Ecto neural progenitor cell (in vitro differentiated cells): ENCODE measurements at regions not wholly inside any gene's neighbourhood (a gene's known extent, or its start where the extent isn't known, plus 50 kb on each side); places are given as distances from the start of the nearest gene placed in this dataset.
"Not testable (repeated sequence)": the region's sequence is repeated elsewhere in the genome, so short reads cannot be mapped to it uniquely, and the experiment has no call there.

Experiments used
- DNase-seq: peaks from one replicate; pipeline ENCODE4 v3.0.0-alpha.2; 2018; ENCODE audit warnings: low spot score

DNA sequence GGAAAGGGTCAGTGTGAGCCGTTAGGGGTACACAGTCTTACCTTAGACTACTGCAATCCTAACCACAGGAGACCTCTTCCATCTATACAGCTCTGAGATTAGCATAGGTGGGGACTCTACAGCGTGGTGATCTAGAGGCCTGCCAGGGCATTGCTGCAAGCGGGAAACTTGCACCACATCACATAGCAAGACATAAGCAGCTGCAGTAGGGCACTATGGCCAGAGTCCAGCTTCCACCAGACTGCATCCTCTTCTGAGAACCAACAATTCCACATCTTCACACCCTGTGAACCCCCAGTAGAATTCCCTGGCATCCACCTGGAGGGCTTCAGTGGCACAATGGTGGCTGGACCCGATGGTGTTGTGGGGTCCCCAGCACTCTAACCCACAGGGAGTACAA is 1564.3 kb upstream of the PRR20A start:
- DNase-seq: no peak

DNA sequence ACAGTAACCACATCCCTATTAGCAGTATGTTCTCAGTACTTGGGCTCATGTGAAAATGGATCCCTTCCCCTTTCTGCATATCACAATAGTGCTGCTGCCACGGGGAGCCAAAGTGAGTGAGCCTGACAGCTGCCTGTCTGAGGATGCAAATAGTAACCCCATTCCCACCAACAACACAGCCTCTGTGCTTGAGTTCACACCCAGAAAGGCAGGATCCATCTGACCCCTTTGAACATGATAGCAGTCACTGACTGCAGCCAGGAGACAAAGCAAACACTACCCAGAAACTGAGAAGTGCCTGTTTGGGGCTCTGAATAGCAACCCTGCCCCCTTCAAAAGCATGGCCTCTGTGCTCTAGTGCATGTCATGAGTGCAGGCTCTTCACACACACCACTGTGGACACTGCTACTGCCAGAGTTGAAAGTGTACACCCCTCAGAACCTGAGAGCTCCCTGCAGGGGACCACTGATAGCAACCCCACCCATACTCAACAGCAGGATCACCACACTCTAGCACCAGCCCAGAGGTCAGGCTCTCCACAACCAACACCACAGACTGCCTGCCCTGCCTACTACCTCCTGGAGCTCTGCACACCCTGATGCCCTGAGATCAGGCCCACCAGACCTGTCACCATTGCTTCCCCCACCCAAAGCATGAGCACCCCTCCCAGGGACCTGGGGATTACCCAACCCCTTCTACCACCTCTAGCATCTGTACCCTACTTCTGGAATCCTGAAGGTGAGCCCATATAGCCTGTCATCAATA is 1563.5 kb upstream of the PRR20A start:
- no peak for DNase-seq

DNA sequence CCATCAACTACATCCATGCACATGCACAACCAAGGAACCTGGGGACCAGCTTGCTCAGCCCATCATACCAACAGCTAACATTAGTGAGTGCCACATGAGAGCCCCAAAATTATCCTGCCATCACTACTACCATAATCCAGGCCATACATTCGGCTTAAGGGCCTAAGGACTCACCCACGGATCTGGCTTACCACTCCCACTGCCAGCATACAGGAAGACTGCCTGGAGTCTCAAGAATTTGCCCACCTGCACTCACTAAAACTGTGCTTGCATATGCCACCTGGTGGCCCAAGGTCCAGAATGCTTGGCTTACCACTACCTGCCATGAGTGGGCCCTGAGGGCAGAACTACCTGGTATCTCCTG is 1562.9 kb upstream of the PRR20A start:
- DNase-seq: no peak

GRCh38 chr13:55582294-55582693 is 1558.4 kb upstream of the PRR20A start:
- DNase-seq: not testable (repeated sequence)

GRCh38 chr13:55583953-55584593 is 1556.6 kb upstream of the PRR20A start:
- no peak for DNase-seq

- no peak for DNase-seq
Observed at GRCh38 chr13:55602784-55603183, 1537.9 kb upstream of the PRR20A start.

DNA sequence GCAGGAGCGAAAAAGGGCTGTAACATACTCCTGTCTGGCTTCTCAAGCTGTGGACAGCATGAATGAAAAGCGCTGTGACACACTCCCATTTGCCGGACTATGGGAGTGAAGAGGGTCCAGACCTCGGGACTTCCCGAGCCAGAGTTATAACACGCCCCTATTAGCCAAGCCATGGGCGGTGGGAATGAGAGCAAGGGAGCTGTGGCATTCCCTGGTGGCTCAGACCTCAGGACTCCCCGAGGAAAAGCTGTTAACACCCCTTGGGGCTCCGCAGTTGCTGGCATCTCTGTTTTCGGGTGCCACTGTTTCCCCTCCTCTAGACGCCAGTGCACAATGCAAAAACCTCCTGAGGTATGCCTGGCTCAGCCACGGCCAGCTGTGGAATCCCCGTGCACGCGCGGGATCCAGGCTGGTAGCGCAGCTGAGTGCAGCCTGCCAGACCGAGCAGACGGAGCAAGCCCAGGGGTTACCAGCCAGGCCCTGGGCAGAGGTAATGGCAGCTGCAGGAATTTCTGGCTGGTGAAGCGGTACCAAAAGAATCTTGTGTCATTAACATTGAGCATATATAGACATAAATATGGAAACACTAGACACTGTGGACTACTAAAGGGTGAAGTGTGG is 1534.6 kb upstream of the PRR20A start:
- no peak for DNase-seq

- DNase-seq: no peak
Observed at GRCh38 chr13:55613429-55614187, 1527.1 kb upstream of the PRR20A start.

GRCh38 chr13:55615081-55615480 is 1525.6 kb upstream of the PRR20A start:
- no peak for DNase-seq

DNA sequence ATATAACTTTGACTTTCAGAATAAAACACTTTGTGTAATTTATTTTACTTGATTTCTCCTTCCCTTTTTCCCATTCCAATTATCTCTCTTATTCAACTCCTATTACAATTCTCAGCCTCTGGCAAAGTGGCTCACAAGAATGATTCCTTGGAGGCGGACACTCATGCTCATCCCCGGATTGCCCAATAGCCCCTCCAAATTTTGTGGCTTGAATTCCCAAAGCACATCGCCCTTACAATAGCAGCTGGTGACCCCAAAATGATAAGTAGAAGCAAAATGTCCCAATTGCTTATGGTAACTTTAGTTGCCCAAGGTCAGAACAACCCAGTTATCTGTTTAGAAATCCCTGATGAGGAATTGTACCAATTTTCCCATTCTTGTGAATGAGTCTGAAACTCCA is 1523.5 kb upstream of the PRR20A start:
- no peak for DNase-seq

DNA sequence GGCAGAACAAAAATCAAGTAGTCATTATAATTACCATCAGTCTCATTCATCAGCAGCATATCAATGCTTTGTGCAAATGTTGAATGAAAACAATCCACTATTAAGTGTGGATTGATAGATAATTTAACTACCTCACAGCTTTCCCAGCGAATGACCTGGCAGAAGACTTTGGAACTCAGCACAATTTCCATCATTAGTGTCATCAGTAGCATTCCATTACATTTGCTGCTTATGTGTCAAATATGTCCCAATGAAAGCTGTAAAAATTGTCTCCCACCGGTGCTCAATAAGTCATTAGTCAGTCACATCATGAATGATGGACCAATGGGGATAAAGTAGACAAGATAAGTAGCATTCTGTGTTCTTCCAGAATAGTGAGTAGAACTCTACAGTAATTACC is 1513.5 kb upstream of the PRR20A start:
- no peak for DNase-seq

DNA sequence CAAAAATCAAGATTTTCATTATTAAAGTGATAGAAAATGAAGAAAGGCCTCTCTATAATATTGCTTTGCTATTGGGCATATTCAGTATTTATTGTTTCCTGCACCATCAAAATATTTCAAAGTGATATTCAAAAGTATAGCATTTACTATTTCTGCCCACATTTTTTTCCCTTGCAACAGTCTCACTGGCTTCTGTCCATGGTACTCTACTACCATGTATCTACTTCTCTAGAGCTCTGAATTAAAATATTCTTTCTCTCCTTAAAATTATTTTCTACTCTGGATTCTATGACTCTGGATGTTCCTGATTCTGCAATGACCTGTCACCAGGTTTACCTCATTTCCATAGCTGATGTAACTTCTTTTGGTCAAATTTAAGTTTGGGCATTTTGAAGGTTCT is 1508.3 kb upstream of the PRR20A start:
- DNase-seq: no peak

DNA sequence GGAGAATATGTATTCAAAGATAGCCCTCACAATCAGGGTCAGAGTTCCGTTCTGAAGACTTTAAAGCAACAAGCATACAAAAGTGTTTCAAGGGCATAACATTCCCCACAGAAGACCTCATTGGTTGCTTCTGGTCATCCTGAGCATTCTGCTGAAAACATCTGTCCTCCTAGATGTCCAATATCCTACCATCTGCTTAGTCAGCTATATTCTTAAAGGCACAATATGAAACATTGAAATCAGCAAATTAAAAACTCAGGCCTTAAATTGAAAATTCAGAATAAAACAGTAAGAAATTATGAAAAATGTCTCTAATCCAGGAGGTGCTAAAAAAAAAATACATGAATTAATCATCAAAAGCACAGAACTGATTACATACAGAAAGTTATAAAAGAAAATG is 1491.2 kb upstream of the PRR20A start:
- no peak for DNase-seq

- DNase-seq: no peak
Observed at GRCh38 chr13:55652657-55653056, 1488.1 kb upstream of the PRR20A start.

DNA sequence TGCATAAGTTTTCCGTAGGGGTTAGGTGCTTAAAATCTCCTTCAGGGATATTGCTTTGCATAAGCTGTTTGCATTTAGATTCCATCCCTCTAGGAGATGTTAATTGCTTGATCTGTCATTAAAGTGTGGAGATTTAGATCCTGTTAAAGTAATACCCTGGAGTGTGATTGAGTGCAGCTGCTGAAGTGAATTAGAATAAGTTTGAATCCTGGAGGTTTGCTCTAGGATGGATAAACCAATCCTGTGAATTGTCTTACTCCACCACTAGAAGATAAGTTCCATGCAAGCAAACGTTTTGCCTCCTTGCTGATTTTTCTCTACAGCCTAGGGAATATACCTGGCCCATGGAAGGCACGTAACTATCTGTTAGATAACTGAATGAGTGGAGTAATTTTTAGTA is 1487.2 kb upstream of the PRR20A start:
- no peak for DNase-seq

GRCh38 chr13:55654243-55654642 is 1486.5 kb upstream of the PRR20A start:
- DNase-seq: no peak

GRCh38 chr13:55660264-55660663 is 1480.5 kb upstream of the PRR20A start:
- not testable (repeated sequence) for DNase-seq

GRCh38 chr13:55660851-55661250 is 1479.9 kb upstream of the PRR20A start:
- DNase-seq: no peak

GRCh38 chr13:55661505-55661904 is 1479.2 kb upstream of the PRR20A start:
- no peak for DNase-seq

DNA sequence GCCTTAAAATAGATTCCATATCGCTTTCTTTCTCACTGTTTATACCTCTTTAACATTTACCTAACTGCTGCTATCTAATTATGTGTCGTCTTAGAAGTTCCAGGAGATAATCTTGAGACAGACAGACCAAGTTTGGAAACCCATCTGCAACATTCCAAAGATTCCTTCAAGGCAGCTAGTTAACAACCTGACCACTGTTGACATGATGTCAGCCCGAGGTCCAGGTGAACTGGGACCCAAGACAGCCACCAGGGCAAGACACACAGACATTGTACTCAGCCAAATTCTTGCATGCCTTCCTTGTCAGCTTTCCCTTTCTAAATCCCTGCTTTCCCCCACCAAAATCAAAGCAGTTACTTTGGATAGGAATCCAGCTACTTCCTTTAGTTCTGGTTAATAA is 1476.5 kb upstream of the PRR20A start:
- no peak for DNase-seq

GRCh38 chr13:55669051-55669450 is 1471.7 kb upstream of the PRR20A start:
- no peak for DNase-seq

GRCh38 chr13:55673910-55674309 is 1466.8 kb upstream of the PRR20A start:
- no peak for DNase-seq

- no peak for DNase-seq
Observed at GRCh38 chr13:55682776-55683175, 1457.9 kb upstream of the PRR20A start.
